Adipocyte (in vitro differentiated cells): ENCODE measurements at regions not wholly inside any gene's neighbourhood (a gene's known extent, or its start where the extent isn't known, plus 50 kb on each side); places are given as distances from the start of the nearest gene placed in this dataset.
"Not testable (repeated sequence)": the region's sequence is repeated elsewhere in the genome, so short reads cannot be mapped to it uniquely, and the experiment has no call there.

Experiments
- DNase-seq: peaks from one replicate; pipeline ENCODE4 v3.0.0-alpha.2; 2015; ENCODE audit warnings: low read depth
- H3K27me3 ChIP-seq: replicated peaks from 2 replicates; pipeline ENCODE4 v1.7.0; 2013; ENCODE audit warnings: mild to moderate bottlenecking, low read length, moderate library complexity; ENCODE audit not compliant: control insufficient read depth, insufficient read depth
- H3K36me3 ChIP-seq: 2 replicates; pipeline ENCODE4 v1.7.0; 2013; ENCODE audit warnings: low read length, mild to moderate bottlenecking, moderate library complexity; ENCODE audit not compliant: control insufficient read depth, insufficient read depth, severe bottlenecking
- H3K4me1 ChIP-seq: 2 replicates; pipeline ENCODE4 v1.7.0; 2013; ENCODE audit warnings: mild to moderate bottlenecking, low read length, moderate library complexity; ENCODE audit not compliant: control insufficient read depth, insufficient read depth
- H3K4me3 ChIP-seq: 2 replicates; pipeline ENCODE4 v1.7.0; 2013; ENCODE audit warnings: mild to moderate bottlenecking, low read length, moderate library complexity
- H3K9ac ChIP-seq: 2 replicates; pipeline ENCODE4 v1.7.0; 2013; ENCODE audit warnings: mild to moderate bottlenecking, low read length, moderate library complexity
- H3K9me3 ChIP-seq: 2 replicates; pipeline ENCODE4 v1.7.0; 2013; ENCODE audit warnings: mild to moderate bottlenecking, low read length, moderate library complexity; ENCODE audit not compliant: control insufficient read depth

DNA sequence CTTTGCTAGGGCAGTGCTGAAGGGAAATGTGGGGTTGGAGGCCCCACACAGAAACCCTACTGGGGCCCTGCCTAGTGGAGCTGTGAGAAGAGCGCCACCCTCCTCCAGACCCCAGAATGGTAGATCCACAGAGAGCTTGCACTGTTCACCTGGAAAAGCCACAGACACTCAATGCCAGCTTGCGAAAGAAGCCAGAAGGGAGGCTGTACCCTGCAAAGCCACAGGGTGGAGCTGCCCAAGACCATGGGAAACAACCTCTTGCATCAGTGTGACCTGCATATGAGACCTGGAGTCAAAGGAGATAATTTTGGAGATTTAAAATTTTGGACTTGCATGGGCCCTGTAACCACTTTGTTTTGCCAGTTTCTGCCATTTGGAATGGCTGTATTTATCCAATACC is 615.4 kb upstream of the MIR17HG start:
- Histone ChIP-seq H3K27me3 (no peaks in the 10 kb centered on the region), H3K9ac (no peak overlapping the region), H3K36me3 (no peaks in the 10 kb centered on the region), H3K9me3 (peaks cover 4% of the 10 kb centered on the region), H3K4me1 (no peaks in the 10 kb centered on the region), H3K4me3 (no peak overlapping the region)
- DNase-seq, result no peak

DNA sequence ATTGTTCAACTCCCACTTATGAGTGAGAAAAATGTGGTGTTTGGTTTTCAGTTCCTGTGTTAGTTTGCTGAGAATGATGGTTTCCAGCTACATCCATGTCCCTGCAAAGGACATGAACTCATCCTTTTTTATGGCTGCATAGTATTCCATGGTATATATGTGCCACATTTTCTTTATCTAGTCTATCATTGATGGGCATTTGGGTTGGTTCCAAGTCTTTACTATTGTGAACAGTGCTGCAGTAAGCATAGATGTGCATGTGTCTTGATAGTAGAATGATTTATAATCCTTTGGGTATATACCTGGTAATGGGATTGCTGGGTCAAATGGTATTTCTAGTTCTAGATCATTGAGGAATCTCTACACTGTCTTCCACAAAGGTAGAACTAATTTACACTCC is 613.0 kb upstream of the MIR17HG start:
- H3K36me3 ChIP-seq, H3K9ac ChIP-seq, H3K27me3 ChIP-seq, DNase-seq, H3K9me3 ChIP-seq, H3K4me1 ChIP-seq, H3K4me3 ChIP-seq: not testable (repeated sequence)

DNA sequence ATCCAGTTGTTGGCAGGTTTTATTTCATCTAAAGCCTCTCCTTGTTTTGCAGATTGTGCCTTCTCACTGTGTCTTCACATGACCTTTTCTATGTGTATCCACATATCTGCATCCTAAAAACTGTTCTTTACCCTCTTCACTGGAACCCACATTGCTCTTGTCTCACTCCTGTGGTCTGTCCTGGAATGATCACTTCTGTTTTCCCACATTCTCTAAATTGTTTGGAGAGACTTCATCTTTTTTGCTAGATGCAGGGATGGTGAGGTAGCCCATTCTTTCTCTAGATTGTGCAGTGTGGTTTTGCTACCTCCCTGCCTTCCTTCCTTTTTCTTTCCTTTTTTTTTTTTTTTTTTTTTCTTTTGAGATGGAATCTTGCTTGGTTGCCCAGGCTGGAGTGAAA is 608.6 kb upstream of the MIR17HG start:
- H3K4me3 ChIP-seq, result no peak overlapping the region
- H3K4me1 ChIP-seq, result no peaks in the 10 kb centered on the region
- H3K9me3 ChIP-seq, result peaks cover 4% of the 10 kb centered on the region
- no peaks in the 10 kb centered on the region for H3K36me3 ChIP-seq
- H3K9ac ChIP-seq, result no peak overlapping the region
- H3K27me3 ChIP-seq, result no peaks in the 10 kb centered on the region
- DNase-seq, result no peak

DNA sequence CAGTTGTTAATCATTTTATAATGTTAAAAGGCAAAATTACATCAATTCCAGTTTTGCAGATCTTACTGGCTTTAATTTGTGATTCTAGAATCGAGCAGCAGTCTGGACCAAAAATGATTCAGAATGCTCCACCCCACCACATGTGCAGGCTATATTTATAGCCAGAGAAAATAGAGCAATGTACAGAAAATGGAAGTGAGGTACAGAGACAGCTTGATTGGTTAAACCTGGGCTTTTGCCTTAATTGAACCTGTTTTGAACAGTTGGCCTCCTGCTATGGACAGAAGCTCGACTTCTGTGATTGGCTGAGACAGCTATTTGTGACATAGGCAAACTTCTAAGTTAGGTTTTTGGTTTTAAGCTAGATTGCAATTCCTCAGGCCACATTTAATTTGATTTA is 607.4 kb upstream of the MIR17HG start:
- no peak overlapping the region for H3K9ac ChIP-seq
- no peaks in the 10 kb centered on the region for H3K4me1 ChIP-seq
- no peak overlapping the region for H3K4me3 ChIP-seq
- no peaks in the 10 kb centered on the region for H3K36me3 ChIP-seq
- peaks cover 4% of the 10 kb centered on the region for H3K9me3 ChIP-seq
- H3K27me3 ChIP-seq, result no peaks in the 10 kb centered on the region
- no peak for DNase-seq

DNA sequence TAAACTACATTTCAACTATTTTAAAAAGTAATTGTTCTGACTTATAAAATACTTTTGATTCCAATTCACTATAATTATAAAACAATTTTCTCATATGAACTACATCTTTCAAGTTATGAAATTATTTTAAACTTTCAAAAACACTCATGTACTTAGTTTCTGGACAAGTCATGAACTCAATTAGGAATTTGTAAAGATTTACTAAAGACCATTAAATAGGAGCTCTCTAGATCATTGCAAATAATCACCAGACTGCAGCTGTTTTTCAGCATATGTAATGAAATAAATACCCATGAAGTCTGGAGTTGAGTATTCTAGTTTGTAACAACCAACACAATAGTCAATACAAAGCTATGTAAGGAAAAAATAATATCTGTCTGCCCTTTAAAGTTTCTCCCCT is 605.1 kb upstream of the MIR17HG start:
- H3K9me3 ChIP-seq, result no peaks in the 10 kb centered on the region
- H3K36me3 ChIP-seq, result no peaks in the 10 kb centered on the region
- no peak overlapping the region for H3K9ac ChIP-seq
- DNase-seq, result no peak
- H3K4me3 ChIP-seq, result no peak overlapping the region
- H3K27me3 ChIP-seq, result peaks cover 2% of the 10 kb centered on the region
- no peaks in the 10 kb centered on the region for H3K4me1 ChIP-seq

DNA sequence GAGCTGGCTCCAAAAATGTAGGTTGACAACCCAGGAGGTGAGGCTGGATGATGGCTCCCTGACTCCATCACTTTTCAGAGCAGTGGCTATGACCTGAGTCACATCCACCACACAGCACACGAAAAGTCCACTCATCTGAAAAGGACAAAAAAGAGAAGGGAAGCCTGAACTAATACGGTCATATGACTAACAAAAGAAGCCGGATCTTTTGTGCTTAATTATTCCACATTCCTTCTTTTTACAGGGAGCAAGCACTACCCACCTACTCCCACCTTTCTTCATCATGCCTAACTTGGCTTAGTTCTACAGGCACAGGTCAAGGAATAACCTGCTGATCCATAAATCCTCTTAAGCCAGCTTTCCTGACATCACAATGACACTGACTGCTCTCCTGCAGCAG is 601.3 kb upstream of the MIR17HG start:
- Histone ChIP-seq H3K36me3 (no peaks in the 10 kb centered on the region), H3K9ac (no peak overlapping the region), H3K4me3 (no peak overlapping the region), H3K9me3 (no peaks in the 10 kb centered on the region), H3K27me3 (peaks cover 4% of the 10 kb centered on the region), H3K4me1 (peaks cover 6% of the 10 kb centered on the region)
- no peak for DNase-seq

DNA sequence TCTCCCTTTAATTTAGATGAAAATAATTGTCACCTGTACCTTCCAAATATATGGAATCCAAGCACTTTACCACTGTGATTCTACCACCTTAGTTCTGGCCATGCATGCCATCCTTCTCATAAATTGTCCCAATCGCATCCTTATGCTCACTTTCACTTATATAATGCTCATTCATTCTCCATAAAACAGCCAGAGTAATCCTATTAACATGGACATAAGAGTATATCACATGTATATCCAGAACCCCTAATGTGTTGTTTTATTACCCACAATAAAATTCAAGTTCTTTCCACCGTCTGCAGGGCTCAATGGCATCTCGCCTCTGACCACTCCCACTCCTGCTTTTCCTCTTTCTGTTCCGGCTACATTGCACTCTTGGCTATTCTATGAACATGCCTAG is 597.5 kb upstream of the MIR17HG start:
- Histone ChIP-seq H3K4me3 (no peak overlapping the region), H3K9me3 (no peaks in the 10 kb centered on the region), H3K9ac (no peak overlapping the region), H3K36me3 (no peaks in the 10 kb centered on the region), H3K27me3 (peaks cover 4% of the 10 kb centered on the region), H3K4me1 (peaks cover 6% of the 10 kb centered on the region)
- DNase-seq, result no peak

DNA sequence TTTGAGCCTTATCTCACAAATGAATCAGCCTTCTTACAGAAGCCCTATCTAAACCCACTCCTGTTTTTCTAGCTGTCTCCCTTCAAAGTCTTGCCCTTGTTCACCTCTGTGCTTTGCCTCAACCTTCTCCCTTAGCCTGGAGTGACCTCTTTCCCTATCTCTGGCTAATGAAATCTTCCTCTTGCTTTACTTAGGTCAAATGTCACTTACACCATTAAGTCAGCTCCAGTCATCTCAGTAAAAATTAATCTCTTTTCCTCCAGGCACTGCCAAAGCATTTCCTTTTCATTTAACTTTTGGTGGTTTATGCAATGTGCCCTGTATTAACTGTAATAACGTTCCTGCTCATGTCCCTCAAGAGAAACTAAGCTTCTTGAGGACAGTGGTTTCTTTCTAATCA is 596.5 kb upstream of the MIR17HG start:
- no peaks in the 10 kb centered on the region for H3K9me3 ChIP-seq
- no peak overlapping the region for H3K4me3 ChIP-seq
- no peak for DNase-seq
- H3K9ac ChIP-seq, result no peak overlapping the region
- H3K36me3 ChIP-seq, result no peaks in the 10 kb centered on the region
- H3K27me3 ChIP-seq, result peaks cover 4% of the 10 kb centered on the region
- peaks cover 6% of the 10 kb centered on the region for H3K4me1 ChIP-seq

DNA sequence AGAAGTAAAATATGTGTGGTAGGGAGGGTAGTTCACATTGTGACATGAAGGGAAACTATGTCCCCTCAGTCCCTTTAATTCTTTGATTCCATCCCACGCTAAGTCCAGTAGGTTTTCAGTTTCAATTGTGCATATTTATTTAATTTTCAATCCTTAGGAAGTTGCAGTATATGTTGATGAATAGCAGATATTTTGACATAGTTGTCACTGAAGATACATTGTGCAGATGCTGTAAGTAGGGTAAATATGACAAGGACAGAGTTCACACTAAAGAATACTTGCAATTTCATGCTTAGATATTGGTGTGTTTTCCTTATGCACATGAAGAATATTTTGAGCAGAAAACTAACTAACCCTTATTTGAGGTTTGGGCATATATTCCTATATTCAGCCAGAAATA is 595.4 kb upstream of the MIR17HG start:
- Histone ChIP-seq H3K36me3 (no peaks in the 10 kb centered on the region), H3K4me3 (no peak overlapping the region), H3K4me1 (peaks cover 11% of the 10 kb centered on the region), H3K9ac (no peak overlapping the region), H3K9me3 (no peaks in the 10 kb centered on the region), H3K27me3 (peaks cover 4% of the 10 kb centered on the region)
- no peak for DNase-seq

DNA sequence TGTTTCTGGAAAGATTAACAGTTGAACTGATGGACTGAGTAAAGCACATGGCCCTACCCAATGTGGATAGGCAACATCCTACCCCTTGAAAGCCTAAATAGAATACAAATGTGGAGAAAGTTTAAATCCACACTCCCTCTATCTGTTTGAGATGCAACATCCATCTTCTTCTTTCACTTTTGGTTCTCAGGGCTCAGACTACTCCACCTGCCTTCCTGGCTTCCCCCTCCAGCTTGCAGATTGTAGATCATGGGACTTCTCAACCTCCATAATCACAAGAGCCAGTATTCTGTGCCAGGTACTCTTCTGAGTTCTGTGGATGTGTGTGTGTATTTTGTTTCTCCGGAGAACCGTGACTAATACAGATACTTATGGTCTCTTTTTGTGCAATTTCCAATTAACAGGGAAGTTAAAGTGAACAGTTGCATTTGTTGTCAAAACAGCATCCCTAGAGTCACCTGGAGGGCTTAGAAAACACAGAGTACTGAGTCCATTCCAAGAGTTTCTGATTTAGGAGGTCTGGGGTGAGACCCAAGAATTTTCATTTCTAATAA is 590.3 kb upstream of the MIR17HG start:
- Histone ChIP-seq H3K4me1 (peaks cover 26% of the 10 kb centered on the region), H3K27me3 (no peaks in the 10 kb centered on the region), H3K9me3 (no peaks in the 10 kb centered on the region), H3K36me3 (no peaks in the 10 kb centered on the region), H3K4me3 (peak overlapping the region; percentile 74), H3K9ac (peak overlapping the region; percentile 27)
- DNase-seq, result no peak

DNA sequence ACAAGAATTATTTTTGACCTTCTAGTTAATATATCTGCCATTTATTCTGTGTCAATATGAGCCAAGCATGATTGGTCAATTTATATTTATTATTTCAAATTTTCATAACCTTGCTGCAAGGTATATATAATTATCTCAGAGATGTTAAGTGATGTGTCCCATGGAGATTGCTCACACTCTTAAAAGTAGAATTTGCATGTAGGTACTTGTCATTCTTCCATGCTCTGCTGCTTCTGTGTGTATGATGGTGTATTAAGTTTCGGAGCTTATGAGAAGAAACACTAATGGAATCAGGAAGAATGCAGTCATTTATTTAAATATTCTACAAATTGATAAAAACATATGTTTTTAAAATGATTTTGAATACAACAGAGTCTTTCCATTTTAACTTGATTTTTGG is 586.8 kb upstream of the MIR17HG start:
- DNase-seq, result no peak
- H3K4me3 ChIP-seq, result no peak overlapping the region
- H3K36me3 ChIP-seq, result no peaks in the 10 kb centered on the region

DNA sequence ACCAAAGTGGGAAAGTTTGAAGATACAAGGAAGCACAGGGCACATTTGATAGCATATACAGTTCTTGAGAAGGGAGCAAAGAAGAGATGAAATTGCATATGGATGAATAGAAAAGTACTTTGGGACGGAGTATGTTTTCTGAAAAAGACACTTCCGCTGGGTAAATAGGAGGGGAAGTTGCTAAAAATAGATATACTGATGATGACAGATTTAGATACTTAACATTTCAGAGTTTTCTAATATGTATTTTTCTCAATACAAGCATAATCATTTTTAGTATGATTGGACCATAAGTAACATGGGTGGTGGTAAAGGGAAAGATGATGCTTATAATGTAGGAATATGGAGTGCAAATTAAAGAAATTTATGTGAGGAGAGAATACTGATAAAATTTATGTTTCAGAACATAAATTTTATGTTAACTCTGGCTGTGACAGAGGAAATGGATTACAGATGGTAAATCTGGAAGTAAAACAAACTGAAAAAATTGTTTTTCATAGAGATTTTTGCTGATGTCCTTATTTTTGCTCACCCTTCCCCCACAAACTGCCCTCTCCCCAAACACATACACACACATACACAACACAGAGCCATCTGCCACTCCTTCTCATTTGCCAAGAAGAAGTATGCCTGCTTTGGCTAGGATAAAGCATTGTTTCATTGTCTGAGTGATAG is 583.9 kb upstream of the MIR17HG start:
- Histone ChIP-seq H3K27me3 (no peaks in the 10 kb centered on the region), H3K4me3 (no peak overlapping the region), H3K4me1 (peaks cover 10% of the 10 kb centered on the region), H3K9me3 (no peaks in the 10 kb centered on the region), H3K9ac (no peak overlapping the region), H3K36me3 (no peaks in the 10 kb centered on the region)
- DNase-seq, result no peak

More for the DNA sequence above, 586.8 kb upstream of the MIR17HG start:
- H3K9ac ChIP-seq, result no peak overlapping the region
- no peaks in the 10 kb centered on the region for H3K9me3 ChIP-seq
- peaks cover 26% of the 10 kb centered on the region for H3K4me1 ChIP-seq
- H3K27me3 ChIP-seq, result no peaks in the 10 kb centered on the region
